ENCODE measurements at regions not wholly inside any gene's neighbourhood (a gene's known extent, or its start where the extent isn't known, plus 50 kb on each side); places are given as distances from the start of the nearest gene placed in this dataset.

DNA sequence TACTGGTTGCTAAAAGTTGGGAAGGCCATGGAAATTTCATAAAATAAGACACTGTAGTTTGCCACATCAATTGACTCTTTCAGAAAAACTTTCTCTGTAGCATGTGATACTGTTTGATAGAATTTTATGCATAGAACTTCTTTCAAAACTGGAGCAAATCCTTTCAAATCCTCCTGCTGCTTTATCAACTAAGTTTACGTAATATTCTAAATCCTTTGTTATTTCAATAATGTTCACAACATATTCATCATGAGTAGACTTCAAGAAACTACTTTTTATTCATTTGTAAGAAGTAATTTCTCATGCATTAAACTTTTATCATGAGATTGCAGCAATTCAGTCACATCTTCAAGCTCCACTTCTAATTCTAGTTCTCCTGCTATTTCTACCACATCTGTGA is 199.3 kb downstream of the PCDH18 start:
- TF ChIP-seq, protein P1, sequence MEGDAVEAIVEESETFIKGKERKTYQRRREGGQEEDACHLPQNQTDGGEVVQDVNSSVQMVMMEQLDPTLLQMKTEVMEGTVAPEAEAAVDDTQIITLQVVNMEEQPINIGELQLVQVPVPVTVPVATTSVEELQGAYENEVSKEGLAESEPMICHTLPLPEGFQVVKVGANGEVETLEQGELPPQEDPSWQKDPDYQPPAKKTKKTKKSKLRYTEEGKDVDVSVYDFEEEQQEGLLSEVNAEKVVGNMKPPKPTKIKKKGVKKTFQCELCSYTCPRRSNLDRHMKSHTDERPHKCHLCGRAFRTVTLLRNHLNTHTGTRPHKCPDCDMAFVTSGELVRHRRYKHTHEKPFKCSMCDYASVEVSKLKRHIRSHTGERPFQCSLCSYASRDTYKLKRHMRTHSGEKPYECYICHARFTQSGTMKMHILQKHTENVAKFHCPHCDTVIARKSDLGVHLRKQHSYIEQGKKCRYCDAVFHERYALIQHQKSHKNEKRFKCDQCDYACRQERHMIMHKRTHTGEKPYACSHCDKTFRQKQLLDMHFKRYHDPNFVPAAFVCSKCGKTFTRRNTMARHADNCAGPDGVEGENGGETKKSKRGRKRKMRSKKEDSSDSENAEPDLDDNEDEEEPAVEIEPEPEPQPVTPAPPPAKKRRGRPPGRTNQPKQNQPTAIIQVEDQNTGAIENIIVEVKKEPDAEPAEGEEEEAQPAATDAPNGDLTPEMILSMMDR (IDR thresholded peaks at IDR 0.05) = no peak
- TF ChIP-seq POLR2A (IDR thresholded peaks at IDR 0.05) = no peak
